ENCODE measurements at regions not wholly inside any gene's neighbourhood (a gene's known extent, or its start where the extent isn't known, plus 50 kb on each side); places are given as distances from the start of the nearest gene placed in this dataset.

DNA sequence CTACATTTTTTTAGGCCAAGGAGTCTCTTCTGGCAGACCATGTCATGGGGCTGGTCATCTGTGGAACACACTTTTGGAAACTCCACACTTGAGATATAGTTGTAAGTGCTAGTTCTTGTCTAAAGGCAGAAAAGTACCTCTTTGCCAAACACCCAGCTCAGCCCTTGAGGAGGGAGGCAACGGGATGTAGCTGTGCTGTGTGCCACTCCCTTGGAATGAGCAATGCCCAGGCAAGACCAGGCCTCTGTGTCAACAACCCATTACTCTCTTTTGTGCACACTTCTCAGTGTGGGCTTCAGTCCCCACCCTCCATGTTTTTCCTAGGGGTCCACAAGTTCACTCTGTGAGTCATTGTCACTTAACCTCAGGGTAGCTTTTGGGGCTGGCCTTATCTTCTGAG is 528.3 kb upstream of the CFAP20DC start:
- DNase-seq, result no peak

DNA sequence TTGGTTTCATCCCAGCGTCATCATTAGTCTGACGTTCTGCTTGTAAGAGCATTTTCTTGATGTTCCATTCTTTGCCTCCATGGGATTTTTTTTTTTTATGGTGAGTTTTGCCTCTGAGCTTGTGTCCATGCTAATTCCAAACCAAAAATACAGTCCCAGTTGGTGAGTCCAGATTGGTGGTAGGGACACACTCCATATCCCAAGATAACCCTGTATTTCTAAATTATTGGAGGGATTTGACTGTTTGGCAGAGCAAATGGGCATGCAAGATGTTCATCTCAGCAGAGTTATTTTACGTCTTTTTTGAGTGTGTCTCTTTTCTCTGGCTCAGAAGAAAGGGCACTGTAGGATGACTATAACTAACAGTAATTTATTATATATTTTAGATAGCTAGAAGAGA is 526.8 kb upstream of the CFAP20DC start:
- DNase-seq, result no peak

DNA sequence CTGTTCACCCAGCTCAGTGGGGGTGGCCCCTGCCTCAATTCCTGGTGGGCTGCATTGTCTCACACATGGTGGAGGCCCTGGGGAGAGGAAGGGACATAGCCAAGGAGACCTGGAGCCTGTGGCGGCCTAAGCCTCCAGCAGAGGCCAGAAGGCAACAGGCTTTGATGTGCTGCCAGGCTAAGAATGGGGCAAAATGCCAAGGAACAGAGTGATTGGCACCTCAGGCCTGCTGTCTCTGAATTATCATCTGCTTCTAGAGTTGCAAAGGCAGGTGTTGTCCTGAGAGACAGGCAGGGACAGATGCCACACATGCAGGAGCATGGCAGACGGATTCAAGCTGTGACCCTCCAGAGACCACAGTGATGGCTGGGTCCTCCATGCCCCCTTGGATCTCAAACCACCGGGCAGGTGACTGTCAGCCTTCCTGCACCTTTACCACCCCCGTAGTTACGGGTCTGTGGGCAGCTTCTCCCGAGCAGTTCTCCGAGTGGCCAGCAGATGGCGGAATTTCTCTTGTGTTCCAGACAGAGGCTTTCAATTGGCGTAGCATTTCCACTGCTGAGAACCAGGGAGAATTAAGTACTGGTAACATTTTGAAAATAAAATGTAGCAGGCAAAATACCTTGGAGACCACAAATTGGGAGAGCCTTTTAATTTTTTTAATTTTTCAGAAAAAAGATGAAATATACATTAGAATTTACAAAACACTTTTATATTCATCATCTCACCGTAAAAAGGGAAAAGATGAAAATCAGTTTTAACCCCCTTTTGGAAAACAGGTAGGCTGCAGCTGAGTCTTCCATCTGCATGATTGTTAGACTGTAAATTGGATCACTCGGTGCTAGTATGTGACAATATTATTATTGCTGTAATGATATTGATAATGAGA is 525.5 kb upstream of the CFAP20DC start:
- DNase-seq, result peak; percentile 75

DNA sequence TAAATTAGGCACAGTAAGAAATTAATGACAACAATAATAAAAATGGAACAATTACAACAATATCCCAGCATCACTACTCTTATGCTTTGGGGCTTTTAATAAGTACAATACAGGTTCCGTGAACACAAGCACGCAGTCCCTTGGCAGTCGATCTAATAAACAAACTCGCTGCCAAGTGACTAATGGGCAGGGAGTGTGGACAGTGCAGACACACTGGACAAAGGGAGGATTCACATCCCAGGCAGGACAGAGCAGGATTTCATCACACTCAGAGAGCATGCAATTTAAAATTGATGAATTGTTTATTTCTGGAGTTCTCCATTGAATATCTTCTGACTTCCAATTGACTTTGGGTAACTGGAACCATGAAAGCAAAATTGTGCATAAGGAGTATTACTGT is 524.1 kb upstream of the CFAP20DC start:
- DNase-seq, result peak; percentile 54

DNA sequence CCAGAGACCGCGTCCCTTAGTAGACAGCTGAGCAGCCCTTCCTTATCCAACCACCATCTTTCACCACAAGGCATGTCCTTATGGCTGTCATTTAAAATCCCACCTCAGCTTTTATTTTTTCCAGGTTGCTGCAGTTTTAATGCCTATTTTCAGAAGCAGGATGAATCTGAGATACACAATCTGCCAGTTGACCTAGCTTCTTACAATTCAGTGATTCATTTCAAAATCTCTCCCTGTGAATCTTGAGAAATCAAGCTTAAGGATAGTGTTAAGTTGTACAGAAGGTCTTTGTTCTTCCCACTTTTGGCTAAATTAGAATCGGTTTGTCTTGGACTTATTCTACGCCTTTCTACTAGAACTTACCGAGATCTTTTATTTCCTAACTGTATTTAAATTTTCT is 522.3 kb upstream of the CFAP20DC start:
- no peak for DNase-seq

DNA sequence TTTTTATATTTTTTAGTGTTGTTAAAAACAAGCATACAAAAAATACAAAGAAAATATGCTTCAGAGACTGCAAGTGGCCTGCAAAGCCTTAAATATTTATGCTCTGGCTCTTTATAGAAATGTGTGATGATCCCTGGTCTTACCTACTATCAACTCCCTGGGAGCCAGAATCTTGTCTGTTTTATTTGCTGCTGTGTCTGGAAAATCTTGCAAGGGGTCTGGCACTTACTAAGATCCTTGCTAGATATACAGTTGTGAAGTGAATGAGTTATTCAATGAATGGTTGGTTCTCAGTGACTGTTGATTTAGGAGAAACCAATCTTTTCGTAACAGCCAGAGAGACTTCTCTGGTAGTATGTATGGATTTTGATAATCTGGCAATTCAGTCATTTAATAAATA is 521.0 kb upstream of the CFAP20DC start:
- DNase-seq, result no peak

DNA sequence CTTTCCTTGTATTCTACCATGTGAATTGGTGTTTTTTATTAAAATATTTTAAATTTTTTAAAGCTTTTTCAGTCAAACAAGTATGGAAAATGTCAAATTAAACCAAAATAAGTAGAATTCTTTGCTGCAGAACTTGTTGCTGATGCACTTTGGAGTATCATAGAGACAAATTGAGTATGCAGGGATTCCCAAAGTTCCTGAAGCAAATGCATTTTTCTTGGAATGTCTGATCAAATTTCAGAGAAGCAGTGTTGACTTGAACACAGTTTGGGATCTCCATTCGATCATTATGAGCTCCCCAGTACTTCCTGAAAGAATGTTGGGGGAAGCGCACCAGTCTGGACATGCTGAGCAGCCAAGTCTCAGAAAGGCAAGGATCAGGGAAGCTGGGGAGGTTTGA is 517.8 kb upstream of the CFAP20DC start:
- peak; percentile 47 for DNase-seq

DNA sequence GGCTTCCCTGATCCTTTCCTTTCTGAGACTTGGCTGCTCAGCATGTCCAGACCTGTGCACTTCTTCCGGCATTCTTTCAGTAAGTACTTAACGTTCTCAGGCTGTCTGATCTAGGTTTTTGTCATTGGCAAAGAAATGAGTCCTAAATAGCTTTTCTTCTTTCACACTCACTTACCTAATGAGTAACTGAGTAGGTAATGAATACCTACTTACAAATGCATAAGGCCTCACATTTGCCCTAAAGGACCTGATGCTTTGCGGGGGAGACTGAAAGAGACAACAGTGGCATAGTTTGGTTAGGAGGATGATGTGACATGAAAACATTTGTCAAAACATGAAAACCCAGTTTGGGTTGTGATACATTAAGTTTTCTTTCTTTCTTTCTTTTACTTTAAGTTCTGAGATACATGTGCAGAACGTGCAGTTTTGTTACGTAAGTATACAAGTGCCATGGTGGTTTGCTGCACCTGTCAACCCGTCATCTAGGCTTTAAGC is 516.7 kb upstream of the CFAP20DC start:
- no peak for DNase-seq

DNA sequence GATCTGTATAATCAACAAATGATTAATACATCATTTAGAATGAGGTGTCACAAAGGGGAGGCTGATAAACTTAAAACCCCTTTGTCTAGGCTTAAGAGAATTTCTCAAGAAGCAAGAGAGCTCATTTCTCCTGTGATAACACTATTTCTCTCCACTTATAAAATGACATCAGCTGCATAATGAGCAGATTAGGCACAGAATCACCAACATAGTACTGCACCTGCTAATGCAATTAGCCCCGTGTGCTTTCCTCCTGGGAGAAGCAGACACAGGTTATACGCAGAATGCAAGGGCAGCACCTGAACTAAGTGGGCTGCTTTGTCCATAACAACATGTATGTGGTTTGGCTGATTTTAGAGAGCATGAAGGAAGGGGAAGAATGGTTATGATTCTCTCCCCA is 515.3 kb upstream of the CFAP20DC start:
- no peak for DNase-seq

DNA sequence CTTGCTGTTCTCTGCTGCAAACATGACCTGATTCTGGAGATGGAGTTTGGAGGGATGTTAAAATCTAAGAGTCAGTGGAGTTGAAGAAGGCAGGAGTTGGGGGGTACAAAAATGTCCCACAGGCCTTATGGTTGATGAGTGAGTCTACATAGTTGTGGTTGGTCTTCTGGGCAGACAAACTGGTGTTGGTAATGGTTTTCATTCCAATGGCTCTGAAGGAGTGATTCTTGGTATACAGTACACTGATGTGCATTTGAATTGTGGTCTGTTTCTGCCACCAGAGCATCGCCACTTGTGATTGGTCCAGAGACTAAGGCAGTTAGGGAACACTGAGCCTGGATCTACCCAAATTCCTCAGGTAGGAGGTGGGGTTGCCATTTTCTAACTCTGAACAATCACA is 514.1 kb upstream of the CFAP20DC start:
- peak; percentile 74 for DNase-seq

DNA sequence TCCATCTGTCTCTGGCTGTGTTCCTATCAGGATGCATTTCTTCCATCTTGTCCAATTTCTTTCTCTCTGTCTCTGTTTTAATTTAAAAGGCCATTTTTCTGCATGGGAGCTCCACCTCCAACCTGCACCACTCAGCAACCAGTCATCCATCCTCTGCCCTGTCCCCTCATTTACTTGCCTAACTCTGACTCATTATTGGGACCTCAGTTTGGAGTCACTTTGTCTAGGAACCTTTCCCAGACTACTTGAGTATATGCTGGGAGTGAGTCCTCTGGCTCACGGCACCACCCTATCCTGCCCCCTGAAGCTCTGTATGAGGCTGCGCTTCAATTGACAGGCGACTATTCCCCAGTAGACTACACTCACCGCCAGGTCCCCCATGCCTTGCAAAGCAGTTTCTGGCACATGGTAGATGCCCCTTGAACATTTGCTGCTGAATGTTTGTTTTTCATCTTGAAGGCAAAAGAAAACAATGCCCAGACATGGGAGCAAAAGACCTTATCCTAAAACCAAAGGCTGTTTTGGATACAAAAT is 513.3 kb upstream of the CFAP20DC start:
- peak; percentile 30 for DNase-seq

DNA sequence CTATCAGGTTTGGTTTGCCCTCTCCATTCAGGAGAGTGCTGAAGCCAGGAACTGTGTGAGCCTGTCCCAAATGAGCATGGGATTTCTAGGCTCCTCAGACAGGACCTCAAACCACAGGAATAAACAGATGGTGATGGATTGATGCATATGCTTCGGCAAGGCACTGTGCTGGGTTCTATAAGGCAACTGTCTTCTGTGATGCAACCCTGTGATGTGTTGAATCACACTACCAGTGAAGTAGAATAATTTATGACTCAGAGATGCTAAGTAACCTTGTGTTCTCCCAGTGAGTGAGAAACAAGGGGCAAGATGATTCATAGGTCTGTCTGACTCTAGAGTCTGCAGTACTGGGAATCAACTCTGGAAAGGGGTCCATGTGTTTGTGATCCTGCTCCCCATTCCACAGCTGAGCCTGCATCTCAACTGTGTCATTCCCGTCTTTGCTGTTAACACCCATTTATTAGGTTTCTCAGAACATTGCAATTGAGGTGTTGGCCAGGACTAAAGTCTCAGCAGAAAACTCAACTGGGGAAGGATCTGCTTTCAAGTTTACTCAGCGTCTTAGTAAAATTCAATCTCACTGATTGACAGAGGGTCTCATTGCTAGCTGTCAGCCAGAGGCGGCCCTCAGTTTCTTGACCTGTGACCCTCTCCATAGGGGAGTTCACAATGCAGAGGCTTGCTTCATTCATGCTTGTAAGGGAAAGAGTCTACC is 510.1 kb upstream of the CFAP20DC start:
- DNase-seq, result peak; percentile 99

DNA sequence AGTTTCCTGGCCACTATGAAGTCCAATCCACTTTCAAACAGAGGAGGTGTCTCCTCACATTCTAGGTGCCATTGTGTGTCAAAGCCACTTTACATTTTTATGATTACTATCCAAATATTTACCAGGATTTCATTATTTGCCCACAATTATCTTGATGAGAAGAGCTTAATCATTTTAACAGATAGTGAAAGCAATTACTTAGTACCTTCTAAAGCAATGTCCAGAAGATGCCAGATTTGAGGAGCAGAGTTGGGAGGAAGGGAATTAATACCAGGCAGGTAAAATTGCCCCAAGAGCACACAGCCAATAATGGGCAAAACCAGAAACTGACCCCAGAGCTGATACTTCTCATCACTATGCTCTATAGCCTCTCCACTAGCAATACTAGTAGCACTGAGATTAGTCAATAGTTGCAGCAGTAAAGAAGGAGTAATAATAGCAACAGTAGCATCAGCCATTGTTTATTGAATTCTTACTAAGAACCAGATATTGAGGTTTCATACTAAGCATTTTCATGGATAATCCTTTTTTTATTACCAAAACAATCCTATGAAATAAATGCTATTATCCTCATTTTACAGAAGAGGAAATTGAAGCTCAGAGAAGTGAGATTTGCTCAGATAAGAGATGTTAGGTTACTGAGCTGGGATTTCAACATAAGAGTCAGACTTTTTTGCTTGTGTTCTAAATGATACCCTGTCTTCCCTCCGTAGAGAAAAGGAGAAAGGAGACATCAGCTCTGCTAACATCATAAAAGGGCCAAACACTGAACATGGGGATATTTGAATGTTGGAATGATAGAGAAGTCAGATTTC is 509.3 kb upstream of the CFAP20DC start:
- DNase-seq, result no peak

DNA sequence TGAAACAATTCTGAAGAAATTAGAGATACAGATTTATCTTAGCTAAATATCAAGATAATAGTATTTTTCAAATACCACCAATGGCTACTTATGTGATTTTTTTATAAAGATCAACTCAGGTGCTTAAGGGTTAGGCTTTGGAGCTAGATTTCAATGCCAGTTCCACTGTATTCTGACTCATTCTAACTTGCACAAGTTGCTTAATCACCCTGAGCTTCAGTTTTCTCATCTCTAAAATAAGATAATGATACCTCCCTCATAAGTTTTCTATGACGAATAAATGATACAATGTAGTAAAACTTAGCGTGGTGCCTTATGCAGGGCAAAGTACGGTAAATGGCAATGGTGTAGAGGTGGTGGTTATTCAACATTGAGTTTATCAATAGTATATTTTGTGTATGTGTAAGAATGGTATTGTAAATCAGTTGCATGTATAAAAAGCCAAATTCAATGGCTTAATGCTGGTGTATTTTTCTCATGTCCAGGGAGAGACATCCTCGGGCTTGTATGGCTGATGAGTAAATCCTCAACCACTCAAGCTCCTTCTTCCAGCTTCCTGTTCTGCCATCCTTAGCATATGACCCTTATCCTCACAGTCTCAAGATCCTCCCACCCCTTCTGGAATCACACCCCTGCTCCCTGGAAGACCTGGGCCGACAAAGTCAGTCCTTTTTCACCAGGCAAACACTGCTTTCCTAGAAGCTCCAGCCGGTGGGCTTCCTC is 505.9 kb upstream of the CFAP20DC start:
- no peak for DNase-seq

DNA sequence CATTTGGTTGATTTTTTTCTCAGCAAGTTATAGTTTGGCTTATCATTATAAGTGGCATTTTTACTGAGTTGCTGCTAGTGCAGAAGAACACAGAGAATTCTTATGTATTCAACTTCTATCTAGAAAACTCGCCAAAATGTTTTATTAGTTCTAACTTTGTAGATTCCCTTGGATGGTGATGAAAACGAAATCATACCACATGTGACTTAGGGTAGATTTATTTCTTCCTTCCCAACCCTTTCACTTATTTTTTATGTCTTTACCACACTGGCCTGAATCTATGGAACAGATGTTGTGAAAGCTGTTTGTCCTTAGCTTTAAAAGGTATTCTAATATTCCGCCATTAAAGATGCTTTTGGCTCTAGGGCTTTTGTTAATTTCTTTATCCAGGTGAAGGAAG is 503.3 kb upstream of the CFAP20DC start:
- peak; percentile 30 for DNase-seq

DNA sequence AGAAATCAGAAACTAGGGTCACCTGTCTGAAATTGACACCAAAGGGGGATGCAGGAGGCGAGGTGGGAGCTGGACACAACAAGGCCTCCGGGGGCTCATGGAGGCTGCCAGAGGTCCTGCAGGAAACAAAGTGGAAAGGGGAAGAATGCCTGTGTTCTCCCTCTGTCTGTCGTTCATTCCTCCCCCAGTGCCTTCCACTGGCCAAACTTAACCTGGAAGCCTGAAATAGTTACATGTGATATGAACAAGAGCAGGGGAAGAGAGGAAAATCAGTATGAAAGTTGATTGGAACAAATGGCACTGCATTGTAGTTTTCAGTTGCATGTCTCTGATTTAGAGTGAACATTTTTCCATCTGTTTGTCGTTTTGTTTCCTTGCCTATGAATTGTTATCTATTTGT is 502.0 kb upstream of the CFAP20DC start:
- no peak for DNase-seq

DNA sequence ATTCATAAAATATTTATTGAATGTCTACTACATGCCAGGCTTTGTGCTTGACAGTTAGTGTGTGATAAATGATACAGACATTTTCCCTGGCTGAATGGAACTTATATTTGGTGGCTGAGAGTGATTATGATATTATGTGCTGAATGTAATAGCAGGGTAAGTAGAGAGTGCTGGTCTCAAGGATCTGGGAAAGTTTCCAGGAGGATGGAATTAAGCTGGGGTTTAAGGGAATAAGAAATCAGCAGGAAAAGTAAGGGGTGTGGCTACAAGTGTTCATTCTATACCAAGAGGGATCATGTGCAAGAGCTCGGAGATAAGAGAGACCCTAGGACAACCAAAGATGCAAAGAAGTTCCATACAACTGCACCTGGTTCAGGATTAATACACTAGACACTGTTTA is 500.1 kb upstream of the CFAP20DC start:
- peak; percentile 46 for DNase-seq

DNA sequence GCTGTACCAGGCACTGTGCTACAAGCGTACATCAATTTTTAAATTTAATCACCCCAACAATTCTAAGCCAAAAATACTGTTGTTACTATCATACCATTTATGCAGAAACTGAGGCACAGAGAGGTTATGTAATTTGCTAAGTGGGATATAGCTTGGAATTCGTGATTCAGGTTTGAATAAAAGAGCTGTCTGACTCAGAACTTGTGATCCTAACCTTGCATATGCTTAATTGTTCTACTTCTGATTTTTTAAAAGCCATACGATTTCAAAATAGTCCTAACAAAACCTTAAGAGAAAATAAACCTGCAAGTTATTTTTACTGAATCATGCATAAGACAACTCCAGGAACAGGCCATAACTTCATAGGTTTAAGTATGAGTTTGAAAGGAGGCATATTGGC is 498.0 kb upstream of the CFAP20DC start:
- no peak for DNase-seq

DNA sequence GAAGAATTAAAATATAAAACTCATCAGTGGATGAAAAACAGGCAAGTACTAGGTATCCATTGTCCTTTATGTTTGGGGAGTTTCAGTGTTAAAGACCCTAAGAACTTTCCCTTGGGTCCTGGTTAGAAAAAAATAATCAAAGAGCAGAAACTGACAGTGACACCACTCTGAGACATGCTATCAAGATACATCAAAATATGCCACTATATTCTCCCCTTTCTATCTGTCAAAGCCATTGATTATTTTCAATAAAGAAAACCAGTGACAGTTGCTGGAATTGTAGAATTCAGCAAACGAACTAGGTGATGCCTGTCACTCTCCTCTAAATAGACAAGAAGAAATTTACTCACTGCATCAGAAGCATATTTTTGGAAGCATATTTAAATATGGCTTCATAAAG is 496.7 kb upstream of the CFAP20DC start:
- no peak for DNase-seq

DNA sequence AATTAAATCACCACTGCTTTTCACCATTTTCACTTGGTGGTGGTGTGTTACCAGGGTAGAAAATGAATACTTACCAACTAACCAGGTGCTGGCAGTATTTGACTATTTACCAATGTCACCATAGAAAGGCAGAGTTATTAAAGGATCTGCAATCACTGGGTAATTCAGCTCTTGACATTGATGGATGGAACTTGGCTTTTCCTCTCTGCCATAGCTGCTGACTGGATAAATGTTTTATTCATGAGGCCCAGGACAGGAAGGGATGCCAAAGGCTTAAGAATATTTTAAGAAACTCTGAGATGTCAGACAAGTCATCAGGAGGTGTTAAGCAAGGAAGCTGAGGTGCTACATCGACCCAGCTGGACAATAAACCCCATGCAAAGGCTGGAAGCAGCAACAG is 495.5 kb upstream of the CFAP20DC start:
- peak; percentile 22 for DNase-seq

DNA sequence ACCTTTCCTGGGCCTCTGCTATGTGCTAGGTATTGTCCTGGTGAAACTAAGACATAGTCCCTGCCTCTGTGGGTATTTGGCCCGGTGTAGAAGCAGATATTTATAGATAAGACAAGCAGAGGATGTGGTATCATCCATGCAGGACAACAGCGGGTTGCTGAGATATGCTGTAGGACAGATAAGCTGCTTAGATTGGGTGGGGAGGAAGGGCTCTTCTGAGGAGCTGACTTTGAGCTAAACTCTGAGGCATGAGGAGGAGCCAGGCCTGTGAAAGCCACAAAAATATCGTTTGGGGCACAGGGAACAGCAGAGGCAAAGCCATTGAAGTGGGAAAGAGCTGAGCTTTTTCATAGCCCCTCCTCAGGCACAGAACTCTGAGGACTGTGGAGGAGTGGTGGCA is 492.5 kb upstream of the CFAP20DC start:
- no peak for DNase-seq

DNA sequence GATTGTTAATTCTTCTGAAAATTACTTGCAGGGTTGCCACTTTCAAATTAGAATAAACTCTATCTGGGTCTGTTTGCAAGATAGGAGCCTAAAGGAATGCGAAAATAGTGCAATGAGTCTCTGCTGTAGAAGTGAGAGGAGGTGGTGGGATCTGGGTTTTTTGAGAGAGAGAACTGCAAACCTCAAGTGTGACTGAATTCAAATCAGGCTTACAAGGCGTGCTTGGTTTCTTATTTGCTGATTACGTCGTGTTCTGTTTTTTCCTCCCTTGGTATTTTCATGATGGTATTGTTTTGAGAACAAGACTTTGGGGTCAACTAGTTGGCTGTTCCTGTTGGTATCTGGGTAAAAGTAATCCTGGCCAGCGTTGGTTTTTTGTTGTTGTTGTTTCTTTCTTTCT is 490.9 kb upstream of the CFAP20DC start:
- no peak for DNase-seq

All from fibroblast of upper back skin (primary cell).